GM12891 (cell line): ENCODE measurements at regions not wholly inside any gene's neighbourhood (a gene's known extent, or its start where the extent isn't known, plus 50 kb on each side); places are given as distances from the start of the nearest gene placed in this dataset.

Experiments
- DNase-seq: peaks from one replicate; pipeline ENCODE4 v3.0.0; 2011; ENCODE audit warnings: low spot score; ENCODE audit not compliant: insufficient read length
- FAIRE-seq: peaks from 2 replicates; lab custom pipeline; 2011; peaks lifted over from hg19 to GRCh38; lab: Jason Lieb, UNC
- PAX5 ChIP-seq: IDR thresholded peaks from 2 replicates; pipeline ENCODE4 v1.6.1; 2011; ENCODE audit warnings: low read length, moderate library complexity, mild to moderate bottlenecking; ENCODE audit not compliant: insufficient read depth, severe bottlenecking
- POLR2A ChIP-seq: IDR thresholded peaks from 2 replicates; pipeline ENCODE4 v1.6.1; 2011; ENCODE audit warnings: low read depth, low read length, control low read depth
- POLR2AphosphoS5 ChIP-seq: IDR thresholded peaks from 2 replicates; pipeline ENCODE4 v1.6.1; 2011; ENCODE audit warnings: low read depth, low read length, control low read depth
- POU2F2 ChIP-seq: IDR thresholded peaks from 2 replicates; pipeline ENCODE4 v1.6.1; 2011; ENCODE audit warnings: low read depth, mild to moderate bottlenecking, control low read depth, low read length, moderate library complexity
- SPI1 ChIP-seq: IDR thresholded peaks from 2 replicates; pipeline ENCODE4 v1.6.1; 2011; ENCODE audit warnings: low read depth, low read length, control low read depth
- TAF1 ChIP-seq: IDR thresholded peaks from 2 replicates; pipeline ENCODE4 v1.6.1; 2011; ENCODE audit warnings: low read depth, low read length, control low read depth

GRCh38 chr14:104250175-104250574 is 111.8 kb downstream of the KIF26A start:
- no peak for FAIRE-seq
- no peak for DNase-seq
- TF ChIP-seq POLR2AphosphoS5 (no peak), POLR2A (no peak), PAX5 (no peak), SPI1 (no peak), TAF1 (no peak), POU2F2 (no peak)

GRCh38 chr14:104252256-104253215 is 114.1 kb downstream of the KIF26A start:
- TF ChIP-seq POU2F2: no peak
- no peak for TF ChIP-seq POLR2AphosphoS5
- TF ChIP-seq TAF1: no peak
- TF ChIP-seq POLR2A: no peak
- no peak for TF ChIP-seq SPI1
- no peak for TF ChIP-seq PAX5
- DNase-seq (no peak), FAIRE-seq (no peak)

- no peak for DNase-seq
- no peak for FAIRE-seq
- TF ChIP-seq PAX5 (no peak), POLR2A (no peak), SPI1 (no peak)
These were observed 114.9 kb downstream of the KIF26A start for GRCh38 chr14:104253223-104253822.

- no peak for FAIRE-seq
- TF ChIP-seq PAX5 (no peak), SPI1 (no peak), POU2F2 (no peak), TAF1 (no peak), POLR2A (no peak), POLR2AphosphoS5 (no peak)
These were observed 115.5 kb downstream of the KIF26A start for GRCh38 chr14:104253901-104254353.

GRCh38 chr14:104254735-104255400 is 116.5 kb downstream of the KIF26A start:
- DNase-seq (no peak), FAIRE-seq (no peak)
- TF ChIP-seq POU2F2 (no peak), POLR2AphosphoS5 (no peak), POLR2A (no peak), PAX5 (no peak), TAF1 (no peak), SPI1 (no peak)

More at GRCh38 chr14:104253901-104254353, 115.5 kb downstream of the KIF26A start:
- DNase-seq: no peak

GRCh38 chr14:104256025-104256424 is 117.6 kb downstream of the KIF26A start:
- FAIRE-seq (no peak), DNase-seq (no peak)
- TF ChIP-seq POU2F2 (no peak), TAF1 (no peak), PAX5 (no peak), POLR2AphosphoS5 (no peak), SPI1 (no peak), POLR2A (no peak)

- DNase-seq (no peak), FAIRE-seq (no peak)
- TF ChIP-seq TAF1: no peak
- no peak for TF ChIP-seq SPI1
- TF ChIP-seq POLR2AphosphoS5: no peak
- no peak for TF ChIP-seq POU2F2
- TF ChIP-seq PAX5: no peak
- TF ChIP-seq POLR2A: no peak
These were observed 124.4 kb downstream of the KIF26A start for GRCh38 chr14:104262515-104263514.

GRCh38 chr14:104263675-104264358 is 125.4 kb downstream of the KIF26A start:
- DNase-seq: no peak
- TF ChIP-seq POLR2AphosphoS5: no peak
- no peak for TF ChIP-seq PAX5
- TF ChIP-seq POLR2A: no peak
- no peak for TF ChIP-seq POU2F2
- no peak for TF ChIP-seq SPI1
- TF ChIP-seq TAF1: no peak
- no peak for FAIRE-seq
